Thoracic aorta (tissue), 2 donors: ENCODE measurements at regions not wholly inside any gene's neighbourhood (a gene's known extent, or its start where the extent isn't known, plus 50 kb on each side); places are given as distances from the start of the nearest gene placed in this dataset.

Experiments
- ATAC-seq: fragments of 150-250 bp; one replicate; pipeline ENCODE4 v1.8.0; 2017; ENCODE audit warnings: low read depth; ENCODE audit not compliant: insufficient number of reproducible peaks, low FRiP score
- DNase-seq: peaks from one replicate; pipeline ENCODE4 v3.0.0-alpha.2; 2020; ENCODE audit warnings: low spot score
- H3K27ac ChIP-seq, 2 donors: fragments of 200-600 bp; sonication (generic); 1 replicate in 1 of 2; 2 replicates in 1 of 2; pipeline ENCODE4 v1.5.1; 2016; ENCODE audit warnings: mild to moderate bottlenecking in 2 of 2, moderate library complexity in 2 of 2
- H3K27me3 ChIP-seq: fragments of 200-600 bp; sonication (generic); replicated peaks from 2 replicates; pipeline ENCODE4 v1.6.0; 2016; ENCODE audit warnings: mild to moderate bottlenecking; ENCODE audit not compliant: insufficient read depth
- H3K36me3 ChIP-seq: fragments of 200-600 bp; sonication (generic); one replicate; pipeline ENCODE4 v1.5.1; 2016
- H3K4me1 ChIP-seq, 2 donors: fragments of 200-600 bp; sonication (generic); 1 replicate in 1 of 2; 2 replicates in 1 of 2; pipeline versions ENCODE4 v1.5.1 to v1.6.0; 2016; ENCODE audit warnings: low read depth in 2 of 2, mild to moderate bottlenecking in 1 of 2; ENCODE audit not compliant: control insufficient read depth in 1 of 2
- H3K4me3 ChIP-seq: fragments of 200-600 bp; sonication (generic); 2 replicates; pipeline ENCODE4 v1.5.1; 2016; ENCODE audit warnings: mild to moderate bottlenecking
- H3K9me3 ChIP-seq: fragments of 200-600 bp; sonication (generic); 2 replicates; pipeline ENCODE4 v1.5.1; 2016
- CTCF ChIP-seq: fragments of 200-600 bp; sonication (generic); IDR thresholded peaks from one replicate; pipeline ENCODE4 v1.5.1; 2019; ENCODE audit warnings: antibody characterized with exemption

- Histone ChIP-seq H3K27ac (no peak overlapping the region), H3K9me3 (no peaks in the 10 kb centered on the region), H3K4me3 (no peak overlapping the region), H3K27me3 (no peaks in the 10 kb centered on the region), H3K36me3 (no peaks in the 10 kb centered on the region), H3K4me1 (no peaks in the 10 kb centered on the region)
- DNase-seq (no peak), ATAC-seq (no peak)
- no peak for TF ChIP-seq CTCF
These were observed 224.6 kb upstream of the N4BP1 start for GRCh38 chr16:48834576-48834975.

DNA sequence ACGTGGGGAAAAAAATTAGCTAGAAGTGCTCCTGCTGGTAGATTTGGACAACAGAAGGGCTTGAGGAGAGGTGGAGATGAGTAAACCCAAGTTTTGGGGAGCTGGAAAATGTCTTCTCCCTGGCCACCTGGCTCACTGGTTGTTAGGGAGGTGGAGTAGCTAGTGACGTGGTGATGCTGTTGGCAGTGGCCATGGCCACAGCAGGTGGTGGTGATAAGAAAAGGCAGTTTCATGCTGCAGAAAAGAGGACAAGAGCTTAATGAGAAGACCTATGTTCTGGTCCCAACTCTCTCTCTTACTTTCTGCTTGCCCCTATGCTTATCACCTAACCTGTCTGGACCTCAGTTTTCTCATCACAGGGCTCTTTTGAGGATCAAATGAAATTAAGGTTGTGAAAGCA is 223.5 kb upstream of the N4BP1 start:
- Histone ChIP-seq H3K9me3 (no peaks in the 10 kb centered on the region), H3K36me3 (no peaks in the 10 kb centered on the region), H3K4me3 (no peak overlapping the region), H3K4me1 (no peaks in the 10 kb centered on the region), H3K27me3 (no peaks in the 10 kb centered on the region), H3K27ac (no peak overlapping the region)
- ATAC-seq, result no peak
- no peak for DNase-seq
- no peak for TF ChIP-seq CTCF

DNA sequence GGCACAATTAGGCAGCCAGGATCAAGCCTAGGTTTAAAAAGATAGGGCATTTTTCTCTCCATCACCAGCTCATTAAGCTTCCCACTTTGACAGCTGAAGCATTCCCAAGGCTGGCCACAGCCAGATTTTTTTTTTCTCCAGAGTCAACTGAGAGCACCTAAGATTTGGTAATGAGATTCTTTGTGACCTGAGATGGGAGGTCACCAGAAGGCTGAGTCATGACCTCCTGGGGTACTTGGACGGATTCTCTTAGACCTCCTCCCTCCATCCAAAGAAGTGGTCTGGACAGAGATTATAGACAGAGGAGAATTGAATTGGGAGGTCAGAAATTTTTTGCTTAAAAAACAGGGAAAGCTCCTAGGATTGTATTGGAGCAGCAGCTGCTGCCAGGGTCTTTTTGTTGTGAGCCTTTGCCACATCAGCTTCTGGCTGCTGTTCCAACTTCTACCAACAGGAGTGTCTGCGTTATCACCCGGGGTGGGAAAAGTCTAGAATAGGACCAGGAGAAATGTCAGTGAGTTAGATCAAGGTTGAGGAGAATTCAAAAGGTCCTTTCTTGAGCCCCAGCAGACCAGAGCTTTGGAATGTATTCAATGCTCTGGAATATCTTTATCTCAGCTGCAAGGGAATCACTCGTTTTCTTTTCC is 221.2 kb upstream of the N4BP1 start:
- Histone ChIP-seq H3K36me3 (no peaks in the 10 kb centered on the region), H3K4me3 (no peak overlapping the region), H3K27me3 (no peaks in the 10 kb centered on the region), H3K27ac (no peak overlapping the region), H3K4me1 (no peaks in the 10 kb centered on the region), H3K9me3 (no peaks in the 10 kb centered on the region)
- TF ChIP-seq CTCF, result no peak
- DNase-seq (no peak), ATAC-seq (no peak)

DNA sequence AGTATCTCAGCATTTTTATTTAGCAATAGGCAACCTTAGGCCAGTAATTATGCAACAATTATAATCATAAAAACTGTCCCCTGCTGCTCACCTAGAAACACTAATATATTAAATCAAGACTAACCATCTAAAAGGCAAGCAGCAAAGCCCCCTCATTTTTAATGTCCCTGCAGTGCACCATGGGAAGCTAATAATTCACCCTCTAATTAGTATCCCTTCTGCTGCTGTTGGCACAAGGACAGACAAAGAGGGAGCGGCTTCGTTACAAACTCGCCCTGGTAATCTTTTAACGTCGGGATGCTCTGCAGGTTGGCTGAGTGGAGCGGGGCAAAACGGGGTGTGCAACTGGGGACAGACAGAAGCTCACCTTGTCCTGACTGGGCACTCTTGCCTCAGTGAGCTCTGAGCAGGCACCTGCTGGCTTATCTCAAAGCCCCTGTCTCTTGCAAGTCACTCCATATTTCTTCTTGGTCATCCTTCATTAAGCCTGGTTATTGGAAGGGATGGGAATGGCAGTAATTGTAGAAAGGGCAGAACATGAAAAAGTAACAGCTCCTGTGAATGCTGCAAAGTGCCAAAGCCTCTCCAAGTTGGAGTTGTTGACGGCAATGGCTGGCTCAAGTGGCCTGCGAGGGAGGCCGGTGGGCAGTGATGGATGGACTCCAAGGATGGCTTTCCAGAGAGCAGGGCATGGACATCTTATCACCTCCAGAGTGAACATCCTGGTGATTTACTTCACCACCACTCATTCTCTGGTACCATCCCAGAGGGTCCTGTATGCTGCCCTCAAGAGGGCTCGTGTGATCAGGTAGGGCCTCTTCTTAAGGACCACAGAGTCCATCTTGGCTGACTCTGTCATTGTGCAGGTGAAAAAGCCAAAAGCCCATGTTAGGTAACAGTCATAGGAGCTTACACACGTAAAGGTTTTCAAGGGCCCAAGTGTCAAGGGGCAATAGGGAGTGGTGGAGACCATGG is 219.6 kb upstream of the N4BP1 start:
- no peak for TF ChIP-seq CTCF
- H3K27me3 ChIP-seq, result no peaks in the 10 kb centered on the region
- DNase-seq (no peak), ATAC-seq (no peak)
- H3K27ac ChIP-seq, result no peak overlapping the region
- H3K36me3 ChIP-seq, result no peaks in the 10 kb centered on the region
- no peak overlapping the region for H3K4me3 ChIP-seq
- H3K9me3 ChIP-seq, result no peaks in the 10 kb centered on the region
- no peaks in the 10 kb centered on the region for H3K4me1 ChIP-seq

DNA sequence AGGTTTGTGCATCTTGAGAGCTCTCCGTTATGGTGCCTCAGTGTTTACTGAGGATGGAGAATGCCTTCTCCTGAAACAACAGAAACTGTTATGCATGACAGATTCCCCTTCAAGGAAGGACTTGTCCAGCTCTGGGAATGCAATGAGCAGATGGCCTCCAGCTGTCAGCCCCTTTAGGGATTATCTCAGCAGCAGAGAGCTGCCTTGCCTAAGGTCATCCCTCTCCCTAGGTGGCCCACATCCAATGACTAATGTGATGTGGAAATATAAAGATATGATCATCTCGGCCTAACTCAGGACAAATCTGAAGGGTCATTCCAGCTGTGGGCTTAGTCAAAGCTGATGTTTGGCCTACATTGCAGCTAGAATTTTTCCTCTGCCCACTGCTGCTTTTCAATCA is 214.3 kb upstream of the N4BP1 start:
- ATAC-seq, result no peak

More for the DNA sequence above, 214.3 kb upstream of the N4BP1 start:
- no peak for DNase-seq
- Histone ChIP-seq H3K27me3 (no peaks in the 10 kb centered on the region), H3K27ac (no peak overlapping the region), H3K36me3 (no peaks in the 10 kb centered on the region), H3K4me1 (no peaks in the 10 kb centered on the region), H3K4me3 (no peak overlapping the region), H3K9me3 (no peaks in the 10 kb centered on the region)
- no peak for TF ChIP-seq CTCF
